Upper lobe of left lung (tissue), 6 donors: ENCODE measurements at regions not wholly inside any gene's neighbourhood (a gene's known extent, or its start where the extent isn't known, plus 50 kb on each side); places are given as distances from the start of the nearest gene placed in this dataset.
"Not testable (repeated sequence)": the region's sequence is repeated elsewhere in the genome, so short reads cannot be mapped to it uniquely, and the experiment has no call there.

Experiments
- ATAC-seq, 2 donors: fragments of 200-7000 bp; cut with Tn5 transposase; one replicate each; pipeline ENCODE4 v1.9.1; 2022; ENCODE audit warnings: mild to moderate bottlenecking in 2 of 2, moderate library complexity in 2 of 2; ENCODE audit not compliant: low FRiP score in 2 of 2
- DNase-seq, 2 donors: peaks; one replicate each; pipeline ENCODE4 v3.0.0-alpha.2; 2019 to 2020
- H3K27ac ChIP-seq, 4 donors: fragments of 200-600 bp; sonication (generic); one replicate each; pipeline ENCODE4 v1.5.1; 2016 to 2019
- H3K27me3 ChIP-seq, 4 donors: fragments of 200-600 bp; sonication (generic); one replicate each; pipeline ENCODE4 v1.5.1; 2017 to 2019
- H3K36me3 ChIP-seq, 4 donors: fragments of 200-600 bp; sonication (generic); one replicate each; pipeline ENCODE4 v1.5.1; 2016 to 2019
- H3K4me1 ChIP-seq, 4 donors: fragments of 200-600 bp; sonication (generic); one replicate each; pipeline ENCODE4 v1.5.1; 2018 to 2019
- H3K4me3 ChIP-seq, 4 donors: fragments of 200-600 bp; sonication (generic); one replicate each; pipeline ENCODE4 v1.5.1; 2017 to 2019; ENCODE audit warnings: mild to moderate bottlenecking in 2 of 4, moderate library complexity in 1 of 4
- H3K9me3 ChIP-seq, 4 donors: fragments of 200-600 bp; sonication (generic); one replicate each; pipeline ENCODE4 v1.5.1; 2018 to 2019
- EP300 ChIP-seq, 4 donors: sonication (generic); formaldehyde crosslinking; IDR thresholded peaks; one replicate each; pipeline ENCODE4 v1.5.1; 2017; ENCODE audit warnings: antibody characterized with exemption in 4 of 4, control low read depth in 2 of 4
- POLR2A ChIP-seq, 4 donors: fragments of 450-650 bp; IDR thresholded peaks; one replicate each; pipeline ENCODE4 v1.5.1; 2016 to 2017; ENCODE audit warnings: antibody characterized with exemption in 4 of 4, mild to moderate bottlenecking in 2 of 4
- POLR2AphosphoS5 ChIP-seq, 2 donors: sonication (generic); formaldehyde crosslinking; IDR thresholded peaks; one replicate each; pipeline ENCODE4 v1.5.1; 2017; ENCODE audit warnings: antibody characterized with exemption in 2 of 2
- whole genome bisulfite sequencing, 2 donors: methylation state at CpG; one replicate each; pipeline ENCODE4 v1.1.5; 2017 to 2018; 5-methylcytosine and 5-hydroxymethylcytosine counted together
- TF ChIP-seq, protein P1 (sequence below), 6 experiments: fragments of 450-650 bp in 4 of 6; fragments of 200-600 bp in 2 of 6; sonication (generic) in 2 of 6; IDR thresholded peaks; one replicate each; pipeline ENCODE4 v1.5.1; 2016 to 2019; ENCODE audit warnings: antibody characterized with exemption in 6 of 6
- donor health status: DM: no; HTN: no; CAD: no; lungs with moderate emphysema.
- donor health status: DM: no; HTN: yes; CAD: no; lungs with severe emphysema.

DNA sequence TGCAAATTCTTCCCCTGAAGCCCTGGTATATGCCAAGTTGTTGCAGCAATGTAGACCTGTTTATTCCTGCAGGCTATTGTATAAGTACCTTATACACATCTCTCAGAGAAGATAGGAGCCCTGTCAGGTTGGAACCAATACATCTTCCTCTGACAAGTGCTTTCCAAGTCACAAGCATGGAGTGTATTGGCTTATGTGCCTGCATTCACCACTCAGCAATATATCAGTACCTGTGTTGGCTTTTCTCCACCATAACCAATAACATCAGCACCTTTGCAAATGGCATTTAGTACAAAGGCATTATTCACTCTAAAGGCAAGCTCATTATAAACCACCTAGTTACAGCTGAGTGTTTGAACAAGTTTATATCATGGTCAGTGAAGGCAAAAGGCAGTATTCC lies 611.7 kb upstream of the CNTN5 start:
- no peaks in the 10 kb centered on the region for H3K4me1 ChIP-seq
- no peaks in the 10 kb centered on the region for H3K27me3 ChIP-seq
- H3K4me3 ChIP-seq: no peak overlapping the region
- no peaks in the 10 kb centered on the region for H3K9me3 ChIP-seq
- ATAC-seq (no peak), DNase-seq (no peak)
- H3K27ac ChIP-seq: no peak overlapping the region
- no peaks in the 10 kb centered on the region for H3K36me3 ChIP-seq
- TF ChIP-seq POLR2AphosphoS5 (IDR thresholded peaks at IDR 0.05): no peak
- TF ChIP-seq, protein P1, sequence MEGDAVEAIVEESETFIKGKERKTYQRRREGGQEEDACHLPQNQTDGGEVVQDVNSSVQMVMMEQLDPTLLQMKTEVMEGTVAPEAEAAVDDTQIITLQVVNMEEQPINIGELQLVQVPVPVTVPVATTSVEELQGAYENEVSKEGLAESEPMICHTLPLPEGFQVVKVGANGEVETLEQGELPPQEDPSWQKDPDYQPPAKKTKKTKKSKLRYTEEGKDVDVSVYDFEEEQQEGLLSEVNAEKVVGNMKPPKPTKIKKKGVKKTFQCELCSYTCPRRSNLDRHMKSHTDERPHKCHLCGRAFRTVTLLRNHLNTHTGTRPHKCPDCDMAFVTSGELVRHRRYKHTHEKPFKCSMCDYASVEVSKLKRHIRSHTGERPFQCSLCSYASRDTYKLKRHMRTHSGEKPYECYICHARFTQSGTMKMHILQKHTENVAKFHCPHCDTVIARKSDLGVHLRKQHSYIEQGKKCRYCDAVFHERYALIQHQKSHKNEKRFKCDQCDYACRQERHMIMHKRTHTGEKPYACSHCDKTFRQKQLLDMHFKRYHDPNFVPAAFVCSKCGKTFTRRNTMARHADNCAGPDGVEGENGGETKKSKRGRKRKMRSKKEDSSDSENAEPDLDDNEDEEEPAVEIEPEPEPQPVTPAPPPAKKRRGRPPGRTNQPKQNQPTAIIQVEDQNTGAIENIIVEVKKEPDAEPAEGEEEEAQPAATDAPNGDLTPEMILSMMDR (IDR thresholded peaks at IDR 0.05): no peak
- no peak for TF ChIP-seq POLR2A (IDR thresholded peaks at IDR 0.05)
- TF ChIP-seq EP300 (IDR thresholded peaks at IDR 0.05): no peak

DNA sequence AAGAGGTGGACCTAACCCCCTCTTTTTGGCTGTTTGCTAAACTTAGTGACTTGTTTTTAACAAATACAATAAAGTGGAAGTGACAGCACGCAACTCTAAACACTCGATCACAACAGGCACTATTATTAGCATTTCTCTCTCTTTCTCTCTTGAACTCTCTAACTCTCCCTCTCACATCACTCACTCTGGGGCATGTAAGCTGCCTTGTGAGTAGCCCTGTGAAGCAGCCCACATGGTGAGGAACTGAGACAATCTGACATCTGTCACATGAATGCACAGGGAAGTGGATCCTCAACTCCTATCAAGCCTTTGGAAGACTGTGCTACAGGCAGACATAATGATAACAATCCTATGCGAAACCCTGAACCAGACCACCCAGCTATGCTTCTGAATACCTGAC lies 609.0 kb upstream of the CNTN5 start:
- H3K36me3 ChIP-seq: no peaks in the 10 kb centered on the region
- WGBS, 2 donors: 54 to 68% methylated on average over 3 of the region's 3 CpGs
- no peaks in the 10 kb centered on the region for H3K9me3 ChIP-seq
- no peak overlapping the region for H3K27ac ChIP-seq
- no peaks in the 10 kb centered on the region for H3K27me3 ChIP-seq
- H3K4me1 ChIP-seq: no peaks in the 10 kb centered on the region
- DNase-seq (no peak), ATAC-seq (no peak)
- TF ChIP-seq, protein P1 (IDR thresholded peaks at IDR 0.05): no peak
- no peak for TF ChIP-seq POLR2AphosphoS5 (IDR thresholded peaks at IDR 0.05)
- no peak for TF ChIP-seq EP300 (IDR thresholded peaks at IDR 0.05)
- no peak for TF ChIP-seq POLR2A (IDR thresholded peaks at IDR 0.05)
- H3K4me3 ChIP-seq: no peak overlapping the region

DNA sequence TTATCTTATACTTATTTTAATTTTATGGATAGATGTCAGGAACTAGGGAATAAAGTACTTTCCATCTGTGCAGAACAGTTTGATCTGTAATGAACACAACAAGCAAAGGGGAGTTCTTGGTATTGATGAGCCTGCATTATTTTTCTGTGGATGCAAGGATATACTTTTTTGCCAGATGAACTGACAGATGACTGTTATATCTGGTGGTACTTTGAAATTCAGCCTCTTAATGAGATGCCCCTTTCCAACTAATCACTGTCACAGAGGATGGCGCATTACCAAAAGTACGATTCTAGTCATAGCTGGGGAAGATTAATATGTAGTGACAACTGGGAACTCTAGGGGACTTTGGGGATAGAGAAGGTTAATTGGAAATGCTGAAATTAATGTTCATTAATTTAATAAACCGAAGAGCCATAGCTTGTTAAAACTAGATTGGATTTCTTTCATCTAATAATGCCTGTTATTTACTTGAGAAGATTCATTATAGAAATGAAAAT lies 603.4 kb upstream of the CNTN5 start:
- ATAC-seq: no peak
- WGBS, 2 donors: 80 to 87% methylated on average over 3 of the region's 3 CpGs
- H3K27me3 ChIP-seq: no peaks in the 10 kb centered on the region
- H3K4me1 ChIP-seq: no peaks in the 10 kb centered on the region
- H3K9me3 ChIP-seq: no peaks in the 10 kb centered on the region
- no peak overlapping the region for H3K4me3 ChIP-seq
- H3K27ac ChIP-seq: no peak overlapping the region
- no peaks in the 10 kb centered on the region for H3K36me3 ChIP-seq
- no peak for TF ChIP-seq POLR2A (IDR thresholded peaks at IDR 0.05)
- TF ChIP-seq EP300 (IDR thresholded peaks at IDR 0.05): no peak
- TF ChIP-seq, protein P1 (IDR thresholded peaks at IDR 0.05): no peak
- TF ChIP-seq POLR2AphosphoS5 (IDR thresholded peaks at IDR 0.05): no peak
- DNase-seq: no peak

DNA sequence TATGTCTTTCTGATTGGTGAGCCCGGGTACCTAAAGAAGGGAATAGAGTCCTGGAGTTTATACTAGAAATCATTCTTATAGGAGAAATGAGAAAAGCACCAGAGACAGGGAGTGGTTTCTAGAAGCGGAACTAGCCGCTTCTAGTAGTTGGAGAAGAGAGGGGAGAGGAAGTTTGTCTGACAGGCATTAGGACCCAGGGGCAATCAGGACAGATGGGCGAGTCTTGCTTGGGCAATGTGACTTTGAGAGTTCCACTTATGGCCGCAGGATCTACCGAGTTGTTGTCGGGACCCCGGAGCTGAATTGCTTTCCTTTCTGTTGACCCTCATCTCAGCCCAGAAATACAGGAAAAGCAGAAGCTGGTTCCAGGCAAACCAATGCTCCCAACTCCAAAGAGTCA lies 596.8 kb upstream of the CNTN5 start:
- H3K27me3 ChIP-seq: no peaks in the 10 kb centered on the region
- H3K4me3 ChIP-seq: no peak overlapping the region
- WGBS, 2 donors: 93 to 95% methylated on average over 8 of the region's 8 CpGs
- peaks cover 0 to 5% (median 0%) of the 10 kb centered on the region in 4 donors for H3K9me3 ChIP-seq
- H3K27ac ChIP-seq: no peak overlapping the region
- no peaks in the 10 kb centered on the region for H3K4me1 ChIP-seq
- TF ChIP-seq, protein P1 (IDR thresholded peaks at IDR 0.05): no peak
- TF ChIP-seq POLR2A (IDR thresholded peaks at IDR 0.05) (no peak), EP300 (IDR thresholded peaks at IDR 0.05) (no peak), POLR2AphosphoS5 (IDR thresholded peaks at IDR 0.05) (no peak)
- ATAC-seq (no peak), DNase-seq (no peak)
- no peaks in the 10 kb centered on the region for H3K36me3 ChIP-seq

DNA sequence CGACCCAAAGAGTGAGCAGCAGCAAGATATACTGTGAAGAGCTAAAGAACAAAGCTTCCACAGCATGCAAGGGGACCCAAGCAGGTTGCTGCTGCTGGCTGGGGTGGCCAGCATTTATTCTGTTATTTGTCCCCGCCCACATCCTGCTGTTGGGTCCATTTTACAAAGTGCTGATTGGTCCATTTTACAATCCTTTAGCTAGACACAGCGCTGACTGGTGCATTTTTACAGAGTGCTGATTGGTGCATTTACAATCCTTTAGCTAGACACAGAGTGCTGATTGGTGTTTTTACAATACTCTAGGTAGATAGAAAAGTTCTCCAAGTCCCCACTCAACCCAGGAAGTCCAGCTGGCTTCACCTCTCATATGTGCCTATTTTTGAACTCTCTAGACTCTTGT lies 596.0 kb upstream of the CNTN5 start:
- H3K27ac ChIP-seq, H3K36me3 ChIP-seq, H3K4me3 ChIP-seq, ATAC-seq, H3K27me3 ChIP-seq, DNase-seq, H3K4me1 ChIP-seq: not testable (repeated sequence)
- 91 to 96% methylated on average over 3 of the region's 3 CpGs for WGBS, 2 donors
- peaks cover 0 to 11% (median 2%) of the 10 kb centered on the region in 4 donors for H3K9me3 ChIP-seq
